Rectal smooth muscle tissue (tissue), 1 donor: ENCODE measurements at regions not wholly inside any gene's neighbourhood (a gene's known extent, or its start where the extent isn't known, plus 50 kb on each side); places are given as distances from the start of the nearest gene placed in this dataset.
"Not testable (repeated sequence)": the region's sequence is repeated elsewhere in the genome, so short reads cannot be mapped to it uniquely, and the experiment has no call there.

Experiments used
- H3K27ac ChIP-seq: one replicate; pipeline ENCODE4 v1.7.0; 2013; ENCODE audit warnings: low read depth, low read length, inconsistent platforms
- H3K27me3 ChIP-seq: one replicate; pipeline ENCODE4 v1.7.0; 2013; ENCODE audit warnings: low read length; ENCODE audit not compliant: control insufficient read depth, insufficient read depth
- H3K36me3 ChIP-seq: one replicate; pipeline ENCODE4 v1.7.0; 2013; ENCODE audit warnings: low read length; ENCODE audit not compliant: control insufficient read depth, insufficient read depth
- H3K4me1 ChIP-seq: one replicate; pipeline ENCODE4 v1.7.0; 2013; ENCODE audit warnings: low read length; ENCODE audit not compliant: control insufficient read depth, insufficient read depth
- H3K4me3 ChIP-seq: one replicate; pipeline ENCODE4 v1.7.0; 2013; ENCODE audit warnings: low read length
- H3K9ac ChIP-seq: one replicate; pipeline ENCODE4 v1.7.0; 2013; ENCODE audit warnings: low read length

- H3K27me3 ChIP-seq = no peaks in the 10 kb centered on the region
- H3K9ac ChIP-seq = no peak overlapping the region
- H3K27ac ChIP-seq = no peak overlapping the region
- H3K36me3 ChIP-seq = no peaks in the 10 kb centered on the region
- H3K4me1 ChIP-seq = no peaks in the 10 kb centered on the region
- H3K4me3 ChIP-seq = no peak overlapping the region
Observed at GRCh38 chr16:87027056-87027616, 290.1 kb downstream of the C16orf95 start.

- Histone ChIP-seq H3K4me1 (no peaks in the 10 kb centered on the region), H3K36me3 (no peaks in the 10 kb centered on the region), H3K27me3 (no peaks in the 10 kb centered on the region), H3K9ac (no peak overlapping the region), H3K4me3 (no peak overlapping the region), H3K27ac (no peak overlapping the region)
Observed at GRCh38 chr16:87028481-87029320, 288.5 kb downstream of the C16orf95 start.

- Histone ChIP-seq H3K9ac (no peak overlapping the region), H3K27ac (no peak overlapping the region), H3K27me3 (no peaks in the 10 kb centered on the region), H3K36me3 (no peaks in the 10 kb centered on the region), H3K4me3 (no peak overlapping the region), H3K4me1 (no peaks in the 10 kb centered on the region)
Observed at GRCh38 chr16:87032554-87032953, 284.6 kb downstream of the C16orf95 start.

- Histone ChIP-seq H3K9ac (no peak overlapping the region), H3K4me3 (no peak overlapping the region), H3K27ac (no peak overlapping the region)
Observed at GRCh38 chr16:87033021-87033471, 284.1 kb downstream of the C16orf95 start.

GRCh38 chr16:87033541-87034300 lies 283.5 kb downstream of the C16orf95 start:
- H3K4me1 ChIP-seq = no peaks in the 10 kb centered on the region
- H3K27me3 ChIP-seq = no peaks in the 10 kb centered on the region

More at GRCh38 chr16:87033021-87033471, 284.1 kb downstream of the C16orf95 start:
- Histone ChIP-seq H3K4me1 (no peaks in the 10 kb centered on the region), H3K27me3 (no peaks in the 10 kb centered on the region), H3K36me3 (no peaks in the 10 kb centered on the region)

GRCh38 chr16:87034317-87034716 lies 282.9 kb downstream of the C16orf95 start:
- Histone ChIP-seq H3K27ac (no peak overlapping the region), H3K9ac (no peak overlapping the region), H3K27me3 (no peaks in the 10 kb centered on the region), H3K36me3 (no peaks in the 10 kb centered on the region), H3K4me1 (no peaks in the 10 kb centered on the region), H3K4me3 (no peak overlapping the region)

More at GRCh38 chr16:87033541-87034300, 283.5 kb downstream of the C16orf95 start:
- Histone ChIP-seq H3K4me3 (no peak overlapping the region), H3K9ac (no peak overlapping the region), H3K27ac (no peak overlapping the region), H3K36me3 (no peaks in the 10 kb centered on the region)

- Histone ChIP-seq H3K27me3 (no peaks in the 10 kb centered on the region), H3K9ac (no peak overlapping the region), H3K36me3 (no peaks in the 10 kb centered on the region), H3K4me1 (no peaks in the 10 kb centered on the region), H3K4me3 (no peak overlapping the region), H3K27ac (no peak overlapping the region)
Observed at GRCh38 chr16:87035053-87035452, 282.1 kb downstream of the C16orf95 start.

GRCh38 chr16:87037012-87037411 lies 280.2 kb downstream of the C16orf95 start:
- Histone ChIP-seq H3K27ac (no peak overlapping the region), H3K4me3 (no peak overlapping the region), H3K9ac (no peak overlapping the region), H3K36me3 (no peaks in the 10 kb centered on the region), H3K27me3 (no peaks in the 10 kb centered on the region), H3K4me1 (no peaks in the 10 kb centered on the region)

- not testable (repeated sequence) for H3K27ac ChIP-seq, H3K27me3 ChIP-seq, H3K36me3 ChIP-seq, H3K4me1 ChIP-seq, H3K9ac ChIP-seq, H3K4me3 ChIP-seq
Observed at GRCh38 chr16:87038528-87038927, 278.7 kb downstream of the C16orf95 start.

GRCh38 chr16:87040169-87041117 lies 276.7 kb downstream of the C16orf95 start:
- Histone ChIP-seq H3K4me1 (no peaks in the 10 kb centered on the region), H3K9ac (no peak overlapping the region), H3K36me3 (no peaks in the 10 kb centered on the region), H3K4me3 (no peak overlapping the region), H3K27ac (no peak overlapping the region), H3K27me3 (no peaks in the 10 kb centered on the region)

GRCh38 chr16:87041286-87041685 lies 275.9 kb downstream of the C16orf95 start:
- Histone ChIP-seq H3K4me1 (no peaks in the 10 kb centered on the region), H3K4me3 (no peak overlapping the region), H3K9ac (no peak overlapping the region), H3K36me3 (no peaks in the 10 kb centered on the region), H3K27me3 (no peaks in the 10 kb centered on the region), H3K27ac (no peak overlapping the region)
